T47D (cell line): ENCODE measurements at regions not wholly inside any gene's neighbourhood (a gene's known extent, or its start where the extent isn't known, plus 50 kb on each side); places are given as distances from the start of the nearest gene placed in this dataset.
A peak's percentile ranks its signal among the peaks of the same experiment; 100 is the strongest.

Experiments used
- DNase-seq, 2 experiments: peaks; one replicate each; pipeline versions ENCODE4 v3.0.0 to v3.0.0-alpha.2; 2011 to 2012; ENCODE audit warnings: low read depth in 1 of 2, low spot score in 1 of 2
- JUND ChIP-seq: IDR thresholded peaks from 2 replicates; pipeline ENCODE4 v1.6.1; 2012; ENCODE audit warnings: low read depth
- in situ Hi-C: cut with HindIII; loops from 2 replicates; pipeline ENCODE4 v1.10.0; 2016; ENCODE audit warnings: low sequenced_read_pairs, low pct_unique_long_range_greater_than_20kb

GRCh38 chr17:13302983-13303382 is 285.2 kb upstream of the ELAC2 start:
- TF ChIP-seq JUND = no peak
- in situ Hi-C loops = no loop called here
- DNase-seq = no peak

- TF ChIP-seq JUND = no peak
- no peak for DNase-seq
- in situ Hi-C loops = no loop called here
Observed at GRCh38 chr17:13302419-13302818, 284.6 kb upstream of the ELAC2 start.

GRCh38 chr17:13297183-13297582 is 279.4 kb upstream of the ELAC2 start:
- no peak for TF ChIP-seq JUND
- in situ Hi-C loops = no loop called here
- no peak for DNase-seq

DNA sequence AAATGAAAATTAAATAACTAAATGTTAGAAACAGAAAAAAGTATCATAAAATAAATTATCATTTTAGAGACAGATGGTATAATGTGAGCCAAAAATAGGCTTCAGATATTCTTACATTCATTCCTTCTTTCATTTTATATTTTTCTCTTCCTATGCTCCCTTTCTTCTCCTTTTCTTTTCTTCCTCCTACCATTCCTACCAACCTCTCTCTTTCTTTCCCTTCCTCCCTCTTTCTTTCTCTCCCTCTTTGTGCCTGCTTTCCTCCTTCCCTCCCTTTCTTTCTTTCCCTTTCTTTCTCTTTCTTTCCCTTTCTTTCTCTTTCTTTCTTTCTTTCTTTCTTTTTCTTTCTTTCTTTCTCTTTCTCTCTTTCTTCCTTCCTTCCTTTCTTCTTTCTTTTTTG is 275.6 kb upstream of the ELAC2 start:
- no peak for DNase-seq
- in situ Hi-C loops = no loop called here
- no peak for TF ChIP-seq JUND

- no peak for TF ChIP-seq JUND
- in situ Hi-C loops = no loop called here
- DNase-seq = no peak
Observed at GRCh38 chr17:13292291-13292690, 274.5 kb upstream of the ELAC2 start.

DNA sequence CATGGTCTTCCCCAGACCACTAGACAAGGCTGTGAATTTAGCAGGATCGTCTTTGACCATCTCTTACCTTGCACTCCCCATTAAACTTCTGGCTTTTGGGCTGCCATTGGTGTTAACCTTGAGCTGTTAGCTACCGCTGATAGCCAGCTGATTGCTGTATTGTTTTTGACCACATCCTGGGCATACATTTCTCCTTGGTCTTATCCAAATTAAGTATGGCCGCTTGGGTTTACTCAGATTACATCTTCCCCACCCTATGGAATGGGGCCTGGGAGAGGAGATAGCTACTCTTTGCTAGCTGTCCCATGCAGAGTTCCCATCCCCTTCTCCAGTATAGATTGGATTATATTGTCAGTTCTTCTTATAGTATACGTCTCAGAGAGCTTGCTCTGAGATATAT is 270.4 kb upstream of the ELAC2 start:
- no peak for DNase-seq
- in situ Hi-C loops = no loop called here
- TF ChIP-seq JUND = no peak

- in situ Hi-C loops = no loop called here
- TF ChIP-seq JUND = no peak
- DNase-seq = peak in 1 of 2 experiments; percentile 80
Observed at GRCh38 chr17:13287226-13287625, 269.4 kb upstream of the ELAC2 start.

DNA sequence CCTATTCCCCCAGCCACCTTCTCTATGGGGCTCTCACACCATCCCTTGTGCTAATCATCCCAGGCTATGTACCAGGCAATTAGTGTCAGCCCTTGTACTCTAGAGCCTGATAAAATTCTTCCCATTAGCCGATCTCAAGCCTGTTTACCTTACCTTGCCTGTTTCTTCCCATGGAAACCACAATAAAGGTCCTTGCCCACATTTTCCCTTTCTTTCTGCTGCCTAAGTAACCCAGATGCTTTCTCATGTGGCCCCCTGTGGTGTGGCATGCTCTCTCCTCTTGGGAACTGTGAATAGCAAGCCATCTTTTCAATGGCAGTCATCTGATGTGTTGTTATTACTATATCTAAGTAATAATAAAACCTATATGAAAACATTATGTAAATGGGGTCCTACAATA is 265.8 kb upstream of the ELAC2 start:
- in situ Hi-C loops = no loop called here
- no peak for TF ChIP-seq JUND
- no peak for DNase-seq

DNA sequence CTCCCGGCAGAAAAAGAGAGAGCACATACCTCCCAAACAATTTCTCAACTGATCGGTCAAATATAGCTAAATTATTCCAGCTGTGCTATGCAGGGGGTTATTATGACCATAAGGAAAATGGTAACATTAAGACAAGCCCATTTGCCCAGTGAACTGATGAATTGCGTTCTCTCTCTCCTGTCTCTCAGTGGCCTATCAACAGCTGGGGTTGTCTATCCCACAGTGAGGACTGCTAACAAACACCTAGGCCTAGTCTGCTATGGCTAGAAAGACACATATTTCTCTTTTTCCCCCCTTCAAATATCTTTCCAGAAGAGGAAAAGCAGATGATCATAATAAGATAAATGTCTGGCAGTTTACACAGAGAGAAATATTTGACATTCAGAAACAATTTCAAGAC is 263.8 kb upstream of the ELAC2 start:
- in situ Hi-C loops = no loop called here
- no peak for TF ChIP-seq JUND
- DNase-seq = no peak

GRCh38 chr17:13273806-13274205 is 256.0 kb upstream of the ELAC2 start:
- in situ Hi-C loops = no loop called here
- no peak for TF ChIP-seq JUND
- peak in 1 of 2 experiments; percentile 32 for DNase-seq

GRCh38 chr17:13272296-13272695 is 254.5 kb upstream of the ELAC2 start:
- in situ Hi-C loops = no loop called here
- DNase-seq = no peak
- no peak for TF ChIP-seq JUND

- in situ Hi-C loops = no loop called here
- no peak for TF ChIP-seq JUND
- no peak for DNase-seq
Observed at GRCh38 chr17:13268791-13269595, 251.2 kb upstream of the ELAC2 start.

GRCh38 chr17:13266606-13267005 is 248.8 kb upstream of the ELAC2 start:
- in situ Hi-C loops = no loop called here
- no peak for TF ChIP-seq JUND
- DNase-seq = peak in 1 of 2 experiments; percentile 34

DNA sequence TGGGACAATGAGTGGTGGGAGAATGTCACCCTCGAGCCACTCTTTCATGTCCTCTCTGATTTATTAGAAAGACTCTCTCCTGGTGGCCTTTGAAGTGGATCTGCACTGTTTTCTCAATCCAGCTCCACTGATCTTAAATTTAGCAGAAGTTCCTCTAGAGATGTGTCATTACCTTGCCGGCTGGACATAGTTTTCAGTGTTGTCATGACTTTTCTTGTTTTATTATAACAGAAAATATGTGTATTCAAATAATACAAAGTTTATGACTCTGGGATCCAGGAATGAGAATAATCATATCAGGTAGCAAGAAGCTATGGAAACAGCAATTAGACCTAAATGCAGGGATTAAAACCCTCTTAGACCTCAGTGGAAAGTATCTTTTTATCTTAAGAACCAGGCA is 247.5 kb upstream of the ELAC2 start:
- DNase-seq = no peak
- in situ Hi-C loops = no loop called here
- TF ChIP-seq JUND = no peak

DNA sequence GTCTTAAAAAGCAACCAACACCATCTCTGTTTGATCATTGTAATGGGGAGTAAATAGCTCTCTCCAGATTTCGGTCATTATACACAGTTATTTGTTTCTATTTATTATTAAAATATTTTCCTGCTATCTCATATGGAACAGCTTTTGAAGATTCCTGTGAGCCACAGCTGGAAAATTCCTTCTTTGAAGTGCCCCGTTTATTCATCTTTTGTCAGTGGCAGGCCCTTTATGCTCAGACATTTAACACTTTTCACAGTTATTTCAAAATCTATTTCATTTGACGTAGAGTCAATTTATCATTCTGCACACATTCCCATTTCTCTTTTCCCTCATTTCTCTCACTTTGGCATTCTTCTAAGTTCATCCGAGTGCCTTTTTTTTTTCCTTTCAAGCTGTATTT is 245.9 kb upstream of the ELAC2 start:
- TF ChIP-seq JUND = no peak
- in situ Hi-C loops = no loop called here
- DNase-seq = no peak
